Naive B cell (primary cell): ENCODE measurements at regions not wholly inside any gene's neighbourhood (a gene's known extent, or its start where the extent isn't known, plus 50 kb on each side); places are given as distances from the start of the nearest gene placed in this dataset.

Experiments used
- ATAC-seq, 2 donors: fragments of 150-1000 bp; cut with Tn5 transposase; 2 replicates each; pipeline ENCODE4 v1.10.0; 2021; ENCODE audit warnings: low read depth in 2 of 2, mild to moderate bottlenecking in 2 of 2, moderate library complexity in 2 of 2
- DNase-seq: peaks from one replicate; pipeline ENCODE4 v3.0.0; 2022
- H3K27ac Mint-ChIP-seq, 6 donors: one replicate each; pipeline ENCODE4 v1.8.0; 2020 to 2022; ENCODE audit warnings: mild to moderate bottlenecking in 6 of 6, mixed read lengths in 6 of 6, moderate library complexity in 5 of 6, inconsistent platforms in 2 of 6
- H3K27me3 Mint-ChIP-seq, 3 donors: one replicate each; pipeline ENCODE4 v1.8.0; 2021 to 2022; ENCODE audit warnings: mixed read lengths in 3 of 3, mild to moderate bottlenecking in 1 of 3
- H3K36me3 Mint-ChIP-seq, 2 donors: one replicate each; pipeline ENCODE4 v1.8.0; 2020 to 2022; ENCODE audit warnings: mixed read lengths in 2 of 2, inconsistent platforms in 1 of 2, mild to moderate bottlenecking in 1 of 2
- H3K4me1 Mint-ChIP-seq, 3 donors: one replicate each; pipeline ENCODE4 v1.8.0; 2020 to 2022; ENCODE audit warnings: mixed read lengths in 3 of 3, inconsistent platforms in 1 of 3, mild to moderate bottlenecking in 1 of 3, moderate library complexity in 1 of 3
- H3K4me3 Mint-ChIP-seq, 8 donors: one replicate each; pipeline ENCODE4 v1.8.0; 2020 to 2022; ENCODE audit warnings: mild to moderate bottlenecking in 8 of 8, mixed read lengths in 8 of 8, moderate library complexity in 8 of 8, inconsistent platforms in 2 of 8
- H3K9me3 Mint-ChIP-seq, 7 donors: one replicate each; pipeline ENCODE4 v1.8.0; 2020 to 2022; ENCODE audit warnings: mixed read lengths in 7 of 7, mild to moderate bottlenecking in 5 of 7, inconsistent platforms in 2 of 7, moderate library complexity in 1 of 7

- H3K9me3 Mint-ChIP-seq, result peaks cover 0 to 11% (median 0%) of the 10 kb centered on the region in 7 donors
- no peak overlapping the region for H3K4me3 Mint-ChIP-seq
- no peak overlapping the region for H3K27ac Mint-ChIP-seq
- ATAC-seq (no peak), DNase-seq (no peak)
- H3K4me1 Mint-ChIP-seq, result no peaks in the 10 kb centered on the region
- H3K27me3 Mint-ChIP-seq, result peaks cover 0 to 14% (median 0%) of the 10 kb centered on the region in 3 donors
- no peaks in the 10 kb centered on the region for H3K36me3 Mint-ChIP-seq
These were observed 129.8 kb upstream of the PALMD start for GRCh38 chr1:99516141-99516540.

- Mint-ChIP-seq H3K36me3 (no peaks in the 10 kb centered on the region), H3K27ac (no peak overlapping the region), H3K4me3 (no peak overlapping the region), H3K9me3 (peaks cover 0 to 11% (median 1%) of the 10 kb centered on the region in 7 donors), H3K4me1 (no peaks in the 10 kb centered on the region), H3K27me3 (no peaks in the 10 kb centered on the region)
- ATAC-seq, result no peak
- no peak for DNase-seq
These were observed 125.8 kb upstream of the PALMD start for GRCh38 chr1:99520121-99520520.

- ATAC-seq, result no peak
- Mint-ChIP-seq H3K36me3 (no peaks in the 10 kb centered on the region), H3K27me3 (no peaks in the 10 kb centered on the region), H3K9me3 (peaks cover 0 to 4% (median 0%) of the 10 kb centered on the region in 7 donors), H3K4me3 (no peak overlapping the region), H3K27ac (no peak overlapping the region), H3K4me1 (no peaks in the 10 kb centered on the region)
- no peak for DNase-seq
These were observed 120.6 kb upstream of the PALMD start for GRCh38 chr1:99525331-99525730.

DNA sequence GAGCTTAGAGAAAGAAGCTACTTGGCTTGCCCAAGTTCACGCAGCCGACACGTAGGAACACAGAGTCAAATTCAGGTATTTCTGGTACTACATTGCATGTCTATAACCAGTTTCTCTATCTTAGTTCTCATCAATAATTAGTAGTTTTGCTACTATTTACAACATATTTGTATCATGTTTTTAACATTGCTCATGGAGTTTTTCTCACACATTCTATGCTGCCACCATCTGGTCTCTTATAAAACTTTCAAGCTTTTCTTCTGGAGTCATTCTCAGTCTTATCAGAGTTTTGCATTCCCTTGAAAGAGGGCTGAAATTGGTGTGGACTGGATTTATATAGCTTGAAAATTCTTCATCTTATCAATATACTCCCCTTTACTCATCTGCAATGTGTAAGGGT lies 118.8 kb upstream of the PALMD start:
- H3K4me3 Mint-ChIP-seq, result no peak overlapping the region
- no peaks in the 10 kb centered on the region for H3K36me3 Mint-ChIP-seq
- ATAC-seq (no peak), DNase-seq (no peak)
- no peaks in the 10 kb centered on the region for H3K4me1 Mint-ChIP-seq
- H3K27ac Mint-ChIP-seq, result no peak overlapping the region
- no peaks in the 10 kb centered on the region for H3K27me3 Mint-ChIP-seq
- H3K9me3 Mint-ChIP-seq, result peaks cover 0 to 4% (median 0%) of the 10 kb centered on the region in 7 donors

DNA sequence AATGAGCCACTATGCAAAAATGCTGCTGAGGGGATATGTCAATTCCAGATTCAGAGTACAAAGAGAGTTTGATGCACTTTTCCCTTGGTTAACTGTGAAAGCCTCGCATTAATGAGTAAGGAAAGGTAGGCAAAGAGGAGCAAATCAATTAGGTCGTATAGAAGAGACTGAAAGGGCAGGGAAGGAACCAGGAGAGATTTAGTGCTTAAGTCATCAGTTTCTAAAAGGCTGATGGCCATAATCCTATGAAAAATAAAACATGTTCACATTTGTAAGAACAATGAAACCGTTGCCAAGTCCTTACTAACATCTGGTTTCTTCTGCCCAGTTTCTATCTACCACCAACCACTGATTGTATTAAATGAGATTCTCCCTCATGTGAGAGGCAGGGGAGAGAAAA lies 118.4 kb upstream of the PALMD start:
- no peaks in the 10 kb centered on the region for H3K36me3 Mint-ChIP-seq
- H3K27me3 Mint-ChIP-seq, result peaks cover 0 to 4% (median 0%) of the 10 kb centered on the region in 3 donors
- no peak overlapping the region for H3K27ac Mint-ChIP-seq
- H3K4me1 Mint-ChIP-seq, result no peaks in the 10 kb centered on the region
- DNase-seq (no peak), ATAC-seq (no peak)
- H3K9me3 Mint-ChIP-seq, result peaks cover 0 to 4% (median 0%) of the 10 kb centered on the region in 7 donors
- no peak overlapping the region for H3K4me3 Mint-ChIP-seq

GRCh38 chr1:99529002-99529401 lies 116.9 kb upstream of the PALMD start:
- H3K4me1 Mint-ChIP-seq, result no peaks in the 10 kb centered on the region
- DNase-seq, result no peak
- H3K36me3 Mint-ChIP-seq, result no peaks in the 10 kb centered on the region
- H3K27ac Mint-ChIP-seq, result no peak overlapping the region
- no peaks in the 10 kb centered on the region for H3K9me3 Mint-ChIP-seq
- no peak overlapping the region for H3K4me3 Mint-ChIP-seq
- peaks cover 0 to 8% (median 0%) of the 10 kb centered on the region in 3 donors for H3K27me3 Mint-ChIP-seq
- no peak for ATAC-seq

DNA sequence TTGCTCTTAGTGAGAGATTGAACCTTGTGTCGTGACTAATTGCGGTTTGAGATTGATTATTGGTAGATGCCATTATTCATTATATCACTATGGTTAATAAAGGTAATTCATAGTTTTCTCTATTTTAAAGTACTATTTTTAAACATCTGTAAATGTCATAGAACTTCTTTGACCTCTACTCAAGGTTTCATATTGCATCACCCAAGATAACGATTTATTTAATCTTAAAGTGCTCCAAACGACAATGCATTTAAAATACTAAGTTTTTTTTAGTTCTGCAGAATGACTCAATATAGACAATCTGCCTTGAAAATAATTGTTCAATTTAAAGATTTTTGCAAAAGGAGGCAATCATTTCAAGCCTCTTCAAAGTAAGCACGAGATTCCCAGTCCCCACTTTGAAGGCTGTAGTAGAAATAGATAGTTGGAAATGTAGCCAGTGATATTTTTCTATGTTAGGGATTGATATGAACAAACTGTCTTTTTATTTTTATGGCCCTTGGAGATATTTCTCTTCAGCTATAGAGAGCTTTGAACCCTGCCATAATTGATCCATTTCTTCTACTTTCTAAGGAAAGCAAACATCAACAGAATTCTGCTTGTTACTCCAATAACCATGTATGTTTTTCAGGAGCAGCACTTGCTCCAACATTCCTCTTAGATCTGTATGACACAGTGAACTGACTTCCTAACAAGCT lies 114.2 kb upstream of the PALMD start:
- peaks cover 0 to 8% (median 0%) of the 10 kb centered on the region in 3 donors for H3K27me3 Mint-ChIP-seq

DNA sequence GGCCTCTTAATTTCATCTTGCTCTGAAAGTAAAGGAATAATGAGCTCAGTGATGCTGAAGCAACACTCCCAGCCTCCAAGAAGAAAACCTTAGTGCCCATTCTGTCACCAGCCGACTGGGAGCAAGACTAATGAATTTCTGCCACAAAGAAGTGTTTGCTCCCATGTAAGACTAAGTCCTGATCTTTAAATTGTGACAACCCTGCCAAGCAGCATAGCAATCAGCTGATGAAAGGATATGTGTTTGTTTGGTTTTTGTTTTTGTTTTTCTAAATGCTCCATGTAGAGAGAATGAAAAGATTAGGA lies 113.7 kb upstream of the PALMD start:
- ATAC-seq, result no peak
- peaks cover 0 to 8% (median 0%) of the 10 kb centered on the region in 3 donors for H3K27me3 Mint-ChIP-seq
- H3K4me3 Mint-ChIP-seq, result no peak overlapping the region
- no peaks in the 10 kb centered on the region for H3K4me1 Mint-ChIP-seq
- no peaks in the 10 kb centered on the region for H3K36me3 Mint-ChIP-seq
- no peak for DNase-seq
- H3K27ac Mint-ChIP-seq, result no peak overlapping the region
- peaks cover 0 to 3% (median 0%) of the 10 kb centered on the region in 7 donors for H3K9me3 Mint-ChIP-seq

More for the DNA sequence above, 114.2 kb upstream of the PALMD start:
- no peak for ATAC-seq
- Mint-ChIP-seq H3K4me3 (no peak overlapping the region), H3K36me3 (no peaks in the 10 kb centered on the region), H3K27ac (no peak overlapping the region), H3K9me3 (peaks cover 0 to 3% (median 0%) of the 10 kb centered on the region in 7 donors), H3K4me1 (no peaks in the 10 kb centered on the region)
- DNase-seq, result no peak

DNA sequence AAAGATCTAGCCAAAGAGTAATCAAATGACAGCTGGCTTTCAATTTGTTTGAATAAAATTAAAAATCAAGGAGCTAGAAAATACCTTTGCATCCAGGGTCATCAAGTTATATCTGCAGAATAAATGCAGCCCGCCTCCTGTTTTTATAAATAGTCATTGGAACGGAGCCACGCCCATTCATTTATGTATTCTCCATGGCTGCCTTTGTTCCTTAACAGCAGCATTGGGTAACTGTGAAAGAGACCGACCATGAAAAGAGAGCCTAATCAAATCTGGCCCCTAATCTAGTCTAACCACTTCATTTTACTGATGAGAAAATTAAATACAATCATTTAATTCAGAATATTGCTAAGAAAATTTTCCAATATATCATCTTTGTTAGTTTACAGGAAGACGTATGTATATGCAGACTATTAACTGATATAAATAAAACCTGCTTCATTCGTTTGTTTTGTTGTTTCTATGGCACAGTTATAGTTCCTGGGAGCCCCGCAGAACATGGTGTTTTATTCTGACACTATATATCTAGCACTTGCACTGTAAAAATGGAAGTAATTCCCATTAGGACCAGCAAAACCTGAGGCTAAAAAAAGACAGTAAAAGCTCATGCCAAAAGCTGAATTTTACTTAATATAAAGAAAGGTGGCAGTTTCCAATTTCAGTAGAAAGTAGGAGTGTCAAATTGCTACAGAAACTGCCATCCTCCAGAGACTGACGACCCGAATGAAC lies 111.8 kb upstream of the PALMD start:
- no peak for ATAC-seq
- Mint-ChIP-seq H3K4me3 (no peak overlapping the region), H3K27ac (no peak overlapping the region), H3K36me3 (no peaks in the 10 kb centered on the region), H3K9me3 (peaks cover 0 to 5% (median 0%) of the 10 kb centered on the region in 7 donors), H3K27me3 (peaks cover 0 to 8% (median 0%) of the 10 kb centered on the region in 3 donors), H3K4me1 (no peaks in the 10 kb centered on the region)
- DNase-seq, result no peak

- Mint-ChIP-seq H3K4me1 (no peaks in the 10 kb centered on the region), H3K27ac (no peak overlapping the region), H3K36me3 (no peaks in the 10 kb centered on the region), H3K27me3 (peaks cover 0 to 8% (median 0%) of the 10 kb centered on the region in 3 donors), H3K9me3 (peaks cover 0 to 5% (median 0%) of the 10 kb centered on the region in 7 donors), H3K4me3 (no peak overlapping the region)
- DNase-seq (no peak), ATAC-seq (no peak)
These were observed 111.3 kb upstream of the PALMD start for GRCh38 chr1:99534638-99534930.

- Mint-ChIP-seq H3K36me3 (no peaks in the 10 kb centered on the region), H3K27ac (no peak overlapping the region), H3K4me1 (no peaks in the 10 kb centered on the region), H3K4me3 (no peak overlapping the region), H3K9me3 (peaks cover 0 to 5% (median 0%) of the 10 kb centered on the region in 7 donors), H3K27me3 (peaks cover 0 to 8% (median 0%) of the 10 kb centered on the region in 3 donors)
- ATAC-seq, result no peak
- DNase-seq, result no peak
These were observed 110.3 kb upstream of the PALMD start for GRCh38 chr1:99535470-99536164.

- Mint-ChIP-seq H3K27ac (no peak overlapping the region), H3K4me3 (no peak overlapping the region), H3K27me3 (peaks cover 0 to 7% (median 0%) of the 10 kb centered on the region in 3 donors), H3K36me3 (no peaks in the 10 kb centered on the region), H3K9me3 (peaks cover 0 to 5% (median 0%) of the 10 kb centered on the region in 7 donors), H3K4me1 (no peaks in the 10 kb centered on the region)
- ATAC-seq (no peak), DNase-seq (no peak)
These were observed 107.9 kb upstream of the PALMD start for GRCh38 chr1:99537886-99538617.

DNA sequence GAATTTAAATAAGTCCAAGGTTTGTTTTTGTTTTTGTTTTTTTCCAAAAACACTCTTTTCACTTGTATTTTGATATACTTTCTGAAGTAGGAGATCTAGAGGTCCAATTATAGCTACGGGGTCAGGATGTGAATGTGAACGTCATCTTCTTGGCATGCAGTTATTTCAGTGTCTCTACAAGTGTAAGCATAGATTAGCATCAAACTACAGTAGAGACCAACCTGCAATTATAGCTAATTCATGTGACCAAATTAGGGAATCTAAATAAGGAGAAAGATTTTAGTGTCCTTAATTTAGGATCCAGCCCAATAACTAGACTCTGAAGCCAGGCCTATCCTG lies 107.3 kb upstream of the PALMD start:
- ATAC-seq (no peak), DNase-seq (no peak)
- no peaks in the 10 kb centered on the region for H3K36me3 Mint-ChIP-seq
- peaks cover 0 to 7% (median 0%) of the 10 kb centered on the region in 3 donors for H3K27me3 Mint-ChIP-seq
- H3K9me3 Mint-ChIP-seq, result peaks cover 0 to 5% (median 0%) of the 10 kb centered on the region in 7 donors
- H3K4me1 Mint-ChIP-seq, result no peaks in the 10 kb centered on the region
- H3K27ac Mint-ChIP-seq, result no peak overlapping the region
- no peak overlapping the region for H3K4me3 Mint-ChIP-seq
